C4-2B (cell line): ENCODE measurements at regions not wholly inside any gene's neighbourhood (a gene's known extent, or its start where the extent isn't known, plus 50 kb on each side); places are given as distances from the start of the nearest gene placed in this dataset.

Experiments
- CTCF ChIP-seq: fragments of 450-650 bp; conservative IDR thresholded peaks from 2 replicates; pipeline ENCODE4 v1.5.1; 2017; ENCODE audit warnings: mild to moderate bottlenecking
- ZFX ChIP-seq: fragments of 450-650 bp; IDR thresholded peaks from 2 replicates; pipeline ENCODE4 v1.6.1; 2017

GRCh38 chrX:39301036-39301435, 499.8 kb downstream of the MID1IP1 start:
- TF ChIP-seq CTCF, result no peak
- no peak for TF ChIP-seq ZFX
